ENCODE measurements at regions not wholly inside any gene's neighbourhood (a gene's known extent, or its start where the extent isn't known, plus 50 kb on each side); places are given as distances from the start of the nearest gene placed in this dataset.

- DNase-seq (ENCODE audit: low read depth, low spot score): no peak
- TF ChIP-seq MYC (IDR thresholded peaks at IDR 0.05; ENCODE audit: low read depth, low read length) (no peak), EZH2 (IDR thresholded peaks at IDR 0.05; ENCODE audit: borderline replicate concordance, low read depth, low read length, severe bottlenecking) (no peak), FOS (IDR thresholded peaks at IDR 0.05; ENCODE audit: borderline replicate concordance, insufficient read depth, low read length) (no peak), JUN (IDR thresholded peaks at IDR 0.05; ENCODE audit: borderline replicate concordance, insufficient read depth, insufficient read length, low read depth) (no peak), GATA2 (IDR thresholded peaks at IDR 0.05; ENCODE audit: insufficient read depth, insufficient read length, low read depth, low read length) (no peak), POLR2AphosphoS5 (IDR thresholded peaks at IDR 0.05; ENCODE audit: insufficient read depth, low read depth, low read length) (no peak), CTCF (IDR thresholded peaks at IDR 0.05; ENCODE audit: extremely low read depth in 1 of 2, insufficient read depth in 1 of 2, low read depth in 1 of 2, low read length in 2 of 2) (no peak), POLR2A (IDR thresholded peaks at IDR 0.05; ENCODE audit: low read depth, low read length) (no peak), MAX (IDR thresholded peaks at IDR 0.05; ENCODE audit: insufficient read depth, insufficient read length) (no peak)
- H3K79me2 ChIP-seq (ENCODE audit: control insufficient read depth, insufficient read depth, low read length): no peaks in the 10 kb centered on the region
- H3K4me2 ChIP-seq (ENCODE audit: insufficient read depth, low read length): no peak overlapping the region
- no peaks in the 10 kb centered on the region for H3K9me1 ChIP-seq (replicated peaks; ENCODE audit: control insufficient read depth, extremely low read depth, insufficient read depth, low read length)
- no TSS peak for BruUV-seq (replicated peaks)
- H3K9ac ChIP-seq (replicated peaks; ENCODE audit: extremely low read depth, insufficient read depth, low read length): no peak overlapping the region
- no peaks in the 10 kb centered on the region for H3K36me3 ChIP-seq (ENCODE audit: control insufficient read depth in 2 of 2, extremely low read depth in 1 of 2, insufficient read depth in 2 of 2, low read length in 2 of 2)
- H3K27ac ChIP-seq (ENCODE audit: insufficient read depth, low read depth, low read length): no peak overlapping the region
- H3K4me3 ChIP-seq (replicated peaks in 1 of 3; ENCODE audit: insufficient read depth in 1 of 3, low read depth in 1 of 3, low read length in 3 of 3): no peak overlapping the region
- ChIA-PET POLR2A (no interaction called here), CTCF (no interaction called here)
- H3K9me3 ChIP-seq (replicated peaks; ENCODE audit: control insufficient read depth, insufficient read depth, low read length): no peaks in the 10 kb centered on the region
- H3K27me3 ChIP-seq (ENCODE audit: control insufficient read depth in 2 of 2, insufficient read depth in 2 of 2, low read length in 2 of 2): no peaks in the 10 kb centered on the region
- no peaks in the 10 kb centered on the region for H3K4me1 ChIP-seq (ENCODE audit: control insufficient read depth, extremely low read depth, insufficient read depth, low read length)
- no peak for FAIRE-seq
- H4K20me1 ChIP-seq (replicated peaks; ENCODE audit: control insufficient read depth, extremely low read depth, insufficient read depth, low read length): no peaks in the 10 kb centered on the region
- intact Hi-C loops (cut with micrococcal nuclease) (no loop called here), dilution Hi-C loops (cut with MboI; ENCODE audit: extremely low pct_ligation_motif_present, low sequenced_read_pairs) (no loop called here)
- H2AFZ ChIP-seq (ENCODE audit: low read depth, low read length): no peak overlapping the region
These were observed 106.9 kb upstream of the NDP start for GRCh38 chrX:44080083-44080482.
